ENCODE measurements at regions not wholly inside any gene's neighbourhood (a gene's known extent, or its start where the extent isn't known, plus 50 kb on each side); places are given as distances from the start of the nearest gene placed in this dataset.

DNA sequence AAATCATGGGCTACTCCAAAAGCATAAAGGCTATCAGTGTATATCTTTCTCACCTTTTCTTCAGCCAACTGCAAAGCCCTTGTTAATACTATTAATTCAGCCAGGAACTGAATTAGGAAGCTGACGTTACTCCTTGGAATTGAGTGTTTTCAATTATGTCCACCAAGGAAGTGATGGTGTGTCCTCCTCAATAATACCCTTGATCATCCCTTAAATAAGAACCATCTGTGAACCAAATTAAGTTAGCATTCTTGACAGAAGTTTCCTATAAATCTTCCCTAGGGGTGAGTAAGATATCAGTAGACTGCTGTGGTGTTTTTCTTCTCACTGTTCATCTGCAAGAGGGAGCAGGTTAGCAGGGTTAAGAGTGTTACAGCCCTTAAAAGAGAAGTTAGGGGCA, 252.3 kb upstream of the AVPR1A start:
- no peak overlapping the region for H3K18ac ChIP-seq (ENCODE audit: insufficient read length, low read depth, low read length)
- no peak overlapping the region for H3T11ph ChIP-seq (ENCODE audit: low read length)
- H3K27me3 Mint-ChIP-seq (ENCODE audit: low read depth): no peaks in the 10 kb centered on the region
- no peaks in the 10 kb centered on the region for H3K79me2 ChIP-seq (ENCODE audit: insufficient read depth, low read length)
- no peak overlapping the region for H2BK120ac ChIP-seq (ENCODE audit: low read depth, low read length, poor library complexity, severe bottlenecking)
- H3K27ac ChIP-seq (ENCODE audit: insufficient read length, low read depth, low read length): no peak overlapping the region
- H3K9me3 ChIP-seq (ENCODE audit: control insufficient read depth, low read depth, low read length): no peaks in the 10 kb centered on the region
- peaks cover 0 to 5% (median 5%) of the 10 kb centered on the region in 3 experiments; a peak in 3 of 7 replicates for H3K36me3 Mint-ChIP-seq (ENCODE audit: insufficient read depth in 1 of 3, low read depth in 3 of 3)
- no peaks in the 10 kb centered on the region for H3K79me1 ChIP-seq (ENCODE audit: insufficient read depth, low read depth, low read length, poor library complexity, severe bottlenecking)
- no peak overlapping the region for H2BK15ac ChIP-seq (ENCODE audit: low read depth, low read length)
- TF ChIP-seq, protein P1, sequence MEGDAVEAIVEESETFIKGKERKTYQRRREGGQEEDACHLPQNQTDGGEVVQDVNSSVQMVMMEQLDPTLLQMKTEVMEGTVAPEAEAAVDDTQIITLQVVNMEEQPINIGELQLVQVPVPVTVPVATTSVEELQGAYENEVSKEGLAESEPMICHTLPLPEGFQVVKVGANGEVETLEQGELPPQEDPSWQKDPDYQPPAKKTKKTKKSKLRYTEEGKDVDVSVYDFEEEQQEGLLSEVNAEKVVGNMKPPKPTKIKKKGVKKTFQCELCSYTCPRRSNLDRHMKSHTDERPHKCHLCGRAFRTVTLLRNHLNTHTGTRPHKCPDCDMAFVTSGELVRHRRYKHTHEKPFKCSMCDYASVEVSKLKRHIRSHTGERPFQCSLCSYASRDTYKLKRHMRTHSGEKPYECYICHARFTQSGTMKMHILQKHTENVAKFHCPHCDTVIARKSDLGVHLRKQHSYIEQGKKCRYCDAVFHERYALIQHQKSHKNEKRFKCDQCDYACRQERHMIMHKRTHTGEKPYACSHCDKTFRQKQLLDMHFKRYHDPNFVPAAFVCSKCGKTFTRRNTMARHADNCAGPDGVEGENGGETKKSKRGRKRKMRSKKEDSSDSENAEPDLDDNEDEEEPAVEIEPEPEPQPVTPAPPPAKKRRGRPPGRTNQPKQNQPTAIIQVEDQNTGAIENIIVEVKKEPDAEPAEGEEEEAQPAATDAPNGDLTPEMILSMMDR (conservative IDR thresholded peaks at IDR 0.05): no peak
- H3K9me3 Mint-ChIP-seq: peaks cover 5 to 9% of the 10 kb centered on the region in 2 experiments; a peak in 4 of 5 replicates
- no peaks in the 10 kb centered on the region for H3K4me1 Mint-ChIP-seq
- no peaks in the 10 kb centered on the region for H3K23me2 ChIP-seq (ENCODE audit: insufficient read length, low read depth, low read length, poor library complexity, severe bottlenecking)
- H3K4ac ChIP-seq (ENCODE audit: low read depth, low read length): no peak overlapping the region
- no peak overlapping the region for H3K14ac ChIP-seq (ENCODE audit: insufficient read depth, low read length)
- no peak overlapping the region for H3K56ac ChIP-seq (ENCODE audit: insufficient read length, low read depth, low read length)
- no peak overlapping the region for H3K23ac ChIP-seq (ENCODE audit: insufficient read length, low read depth, low read length)
- H3K27me3 ChIP-seq (ENCODE audit: insufficient read depth, low read length): no peaks in the 10 kb centered on the region
- no peak overlapping the region for H4K8ac ChIP-seq (replicated peaks; ENCODE audit: insufficient read length, low read depth, low read length)
- no peak overlapping the region for H2BK5ac ChIP-seq (ENCODE audit: insufficient read length, low read length)
- no peaks in the 10 kb centered on the region for H3K4me1 ChIP-seq (ENCODE audit: insufficient read depth, low read length)
- no peak overlapping the region for H3K4me2 ChIP-seq (ENCODE audit: insufficient read depth, insufficient read length, low read length)
- H4K20me1 ChIP-seq (ENCODE audit: control insufficient read depth, insufficient read depth, insufficient read length): no peaks in the 10 kb centered on the region
- no peak overlapping the region for H2AK5ac ChIP-seq (ENCODE audit: insufficient read length, low read length)
- no peak overlapping the region for H3K9ac ChIP-seq (ENCODE audit: extremely low read depth, insufficient read length, low read length)
- H3K27ac Mint-ChIP-seq: no peak overlapping the region; a peak in 1 of 7 replicates
- H4K5ac ChIP-seq (ENCODE audit: insufficient read length, low read depth, low read length): no peak overlapping the region
- no peak overlapping the region for H4K91ac ChIP-seq (ENCODE audit: insufficient read length, low read depth, low read length)
- H2BK20ac ChIP-seq (ENCODE audit: low read depth, low read length, poor library complexity, severe bottlenecking): no peak overlapping the region
- no peak for DNase-seq
- no peak overlapping the region for H2BK12ac ChIP-seq (ENCODE audit: insufficient read length, low read depth, low read length)
- no CpG with 5 or more reads among the region's 1 CpG for WGBS (ENCODE audit: extremely low coverage, insufficient read length, low lambda C conversion rate)
- no peak overlapping the region for H2AFZ ChIP-seq (ENCODE audit: low read length)
- no peak overlapping the region for H3K4me3 Mint-ChIP-seq
